DND-41 (cell line): ENCODE measurements at regions not wholly inside any gene's neighbourhood (a gene's known extent, or its start where the extent isn't known, plus 50 kb on each side); places are given as distances from the start of the nearest gene placed in this dataset.

Experiments used
- CTCF ChIP-seq: IDR thresholded peaks from 2 replicates; pipeline ENCODE4 v1.5.1; 2012; ENCODE audit warnings: borderline replicate concordance, low read length, moderate library complexity, mild to moderate bottlenecking; ENCODE audit not compliant: poor library complexity, severe bottlenecking; ENCODE audit errors: extremely low read depth
- EZH2 ChIP-seq: IDR thresholded peaks from 3 replicates; pipeline ENCODE4 v1.6.1; 2012; ENCODE audit warnings: borderline replicate concordance, low read depth, mild to moderate bottlenecking, moderate library complexity, low read length, inconsistent platforms; ENCODE audit not compliant: severe bottlenecking

GRCh38 chr11:91851908-91852307, 372.7 kb upstream of the FAT3 start:
- TF ChIP-seq CTCF (no peak), EZH2 (no peak)
